ENCODE measurements at regions not wholly inside any gene's neighbourhood (a gene's known extent, or its start where the extent isn't known, plus 50 kb on each side); places are given as distances from the start of the nearest gene placed in this dataset.
A peak's percentile ranks its signal among the peaks of the same experiment; 100 is the strongest.

- ChIA-PET CTCF (no interaction called here), POLR2A (no interaction called here)
- Histone ChIP-seq H3K27ac (ENCODE audit: low read length) (no peak overlapping the region), H3K27me3 (ENCODE audit: control insufficient read depth, insufficient read depth, low read length) (no peaks in the 10 kb centered on the region), H3K9me3 (ENCODE audit: control insufficient read depth, insufficient read depth, low read depth, low read length) (no peaks in the 10 kb centered on the region), H3K4me1 (ENCODE audit: control insufficient read depth, insufficient read depth, low read length) (no peaks in the 10 kb centered on the region), H3K4me3 (ENCODE audit: low read depth in 2 of 2, low read length in 2 of 2) (no peak overlapping the region), H3K36me3 (ENCODE audit: control insufficient read depth, insufficient read depth, low read length) (no peaks in the 10 kb centered on the region)
- DNase-seq (ENCODE audit: low read depth, low spot score) (no peak), ATAC-seq (no peak)
- intact Hi-C loops (cut with micrococcal nuclease; ENCODE audit: unreplicated experiment): no loop called here
- TF ChIP-seq CTCF (IDR thresholded peaks at IDR 0.05) (no peak), TCF7L2 (IDR thresholded peaks at IDR 0.05; ENCODE audit: low read depth, low read length) (no peak), REST (IDR thresholded peaks at IDR 0.05; ENCODE audit: insufficient read depth in 1 of 2, low read depth in 2 of 2, low read length in 1 of 2) (peak in 1 of 2 experiments; percentile 74; a peak in 2 of 4 replicates)
- no TSS peak for BruUV-seq (replicated peaks)
- in situ Hi-C loops (cut with HindIII; ENCODE audit: low pct_unique_long_range_greater_than_20kb, low sequenced_read_pairs): no loop called here
Observed at GRCh38 chr5:156208271-156208670, 118.7 kb upstream of the SGCD start.

GRCh38 chr5:156218367-156219158, 108.4 kb upstream of the SGCD start:
- no peak overlapping the region for H3K27ac ChIP-seq (ENCODE audit: low read length)
- ChIA-PET CTCF (no interaction called here), POLR2A (no interaction called here)
- ATAC-seq (no peak), DNase-seq (ENCODE audit: low read depth, low spot score) (no peak)
- no peaks in the 10 kb centered on the region for H3K9me3 ChIP-seq (ENCODE audit: control insufficient read depth, insufficient read depth, low read depth, low read length)
- no peaks in the 10 kb centered on the region for H3K27me3 ChIP-seq (ENCODE audit: control insufficient read depth, insufficient read depth, low read length)
- intact Hi-C loops (cut with micrococcal nuclease; ENCODE audit: unreplicated experiment) (no loop called here), in situ Hi-C loops (cut with HindIII; ENCODE audit: low pct_unique_long_range_greater_than_20kb, low sequenced_read_pairs) (no loop called here)
- H3K36me3 ChIP-seq (ENCODE audit: control insufficient read depth, insufficient read depth, low read length): no peaks in the 10 kb centered on the region
- H3K4me3 ChIP-seq (ENCODE audit: low read depth in 2 of 2, low read length in 2 of 2): no peak overlapping the region
- H3K4me1 ChIP-seq (ENCODE audit: control insufficient read depth, insufficient read depth, low read length): no peaks in the 10 kb centered on the region
- TF ChIP-seq REST (IDR thresholded peaks at IDR 0.05; ENCODE audit: insufficient read depth in 1 of 2, low read depth in 2 of 2, low read length in 1 of 2) (no peak), SIN3A (IDR thresholded peaks at IDR 0.05; ENCODE audit: borderline replicate concordance, insufficient read depth, low read depth, low read length) (no peak), CTCF (IDR thresholded peaks at IDR 0.05) (no peak), POLR2AphosphoS5 (IDR thresholded peaks at IDR 0.05; ENCODE audit: low read depth, low read length) (no peak), TCF7L2 (IDR thresholded peaks at IDR 0.05; ENCODE audit: low read depth, low read length) (no peak)
- no TSS peak for BruUV-seq (replicated peaks)
